ENCODE measurements at regions not wholly inside any gene's neighbourhood (a gene's known extent, or its start where the extent isn't known, plus 50 kb on each side); places are given as distances from the start of the nearest gene placed in this dataset.

- H3K4me1 ChIP-seq (ENCODE audit: control insufficient read depth, insufficient read depth, low read length), result no peaks in the 10 kb centered on the region
- H2AK9ac ChIP-seq (replicated peaks; ENCODE audit: low read depth, low read length, poor library complexity), result no peak overlapping the region
- in situ Hi-C loops (cut with MboI; ENCODE audit: low sequenced_read_pairs) (no loop called here), dilution Hi-C loops (cut with HindIII; ENCODE audit: low sequenced_read_pairs, unreplicated experiment) (no loop called here), intact Hi-C loops (cut with micrococcal nuclease) (no loop called here)
- ChIA-PET CTCF (no interaction called here), POLR2A (ENCODE audit: unreplicated experiment) (no interaction called here)
- no peak overlapping the region for H3K14ac ChIP-seq (replicated peaks; ENCODE audit: low read depth, low read length)
- no peaks in the 10 kb centered on the region for H3K79me1 ChIP-seq (ENCODE audit: low read depth in 1 of 2, low read length in 2 of 2)
- no TSS peak for BruUV-seq (replicated peaks)
- no peak overlapping the region for H3K4ac ChIP-seq (ENCODE audit: low read depth, low read length)
- H3K27me3 ChIP-seq (ENCODE audit: control insufficient read depth, insufficient read depth, low read length), result no peaks in the 10 kb centered on the region
- no peak overlapping the region for H3K23ac ChIP-seq (ENCODE audit: low read depth, low read length)
- H2BK5ac ChIP-seq (ENCODE audit: low read depth, low read length, poor library complexity, severe bottlenecking), result no peak overlapping the region
- no peak overlapping the region for H4K5ac ChIP-seq (ENCODE audit: low read depth, low read length)
- H4K91ac ChIP-seq (ENCODE audit: insufficient read depth, low read depth, low read length), result no peak overlapping the region
- peaks cover 3% of the 10 kb centered on the region; the same call in 1 of the 2 replicates for H3K9me3 ChIP-seq (ENCODE audit: control insufficient read depth, insufficient read depth, low read length)
- no peak overlapping the region for H3K4me2 ChIP-seq (ENCODE audit: low read depth, low read length)
- H4K20me1 ChIP-seq (ENCODE audit: insufficient read depth, low read length), result no peaks in the 10 kb centered on the region
- H3K36me3 ChIP-seq (ENCODE audit: control insufficient read depth, insufficient read depth, low read length), result no peaks in the 10 kb centered on the region
- DNase-seq (no peak), ATAC-seq (ENCODE audit: low read depth) (no peak)
- TF ChIP-seq NFE2L2 (IDR thresholded peaks at IDR 0.05; ENCODE audit: low read depth, low read length) (no peak), RCOR1 (IDR thresholded peaks at IDR 0.05; ENCODE audit: insufficient replicate concordance, low read length) (no peak), MXI1 (IDR thresholded peaks at IDR 0.05; ENCODE audit: borderline replicate concordance, low read depth, low read length) (no peak), USF2 (IDR thresholded peaks at IDR 0.05; ENCODE audit: low read depth, low read length) (no peak), MAFK (IDR thresholded peaks at IDR 0.05; ENCODE audit: low read depth, low read length) (no peak), BHLHE40 (IDR thresholded peaks at IDR 0.05; ENCODE audit: low read depth, low read length) (no peak), POLR2A (IDR thresholded peaks at IDR 0.05; ENCODE audit: low read depth, low read length) (no peak), CHD1 (IDR thresholded peaks at IDR 0.05; ENCODE audit: low read depth, low read length) (no peak), RAD21 (IDR thresholded peaks at IDR 0.05; ENCODE audit: low read length) (no peak), ELK1 (IDR thresholded peaks at IDR 0.05; ENCODE audit: borderline replicate concordance, low read depth, low read length) (no peak), CEBPB (IDR thresholded peaks at IDR 0.05; ENCODE audit: low read depth, low read length) (no peak), CTCF (conservative IDR thresholded peaks at IDR 0.05; ENCODE audit: low read depth, low read length) (no peak), RFX5 (IDR thresholded peaks at IDR 0.05; ENCODE audit: low read depth, low read length) (no peak), SMC3 (IDR thresholded peaks at IDR 0.05; ENCODE audit: low read depth, low read length) (no peak), FOS (IDR thresholded peaks at IDR 0.05; ENCODE audit: low read depth, low read length) (no peak)
- no peak overlapping the region for H2BK15ac ChIP-seq (ENCODE audit: low read depth, low read length)
- H2AK5ac ChIP-seq (ENCODE audit: low read depth, low read length), result no peak overlapping the region
- no peak overlapping the region for H2BK20ac ChIP-seq (ENCODE audit: low read depth, low read length)
- H2BK120ac ChIP-seq (ENCODE audit: low read depth, low read length), result no peak overlapping the region
- H3K27ac ChIP-seq (ENCODE audit: insufficient read depth, low read length), result no peak overlapping the region
- no peak overlapping the region for H3K4me3 ChIP-seq (ENCODE audit: insufficient read depth, low read depth, low read length)
- H3K9me1 ChIP-seq (ENCODE audit: insufficient read depth, low read length), result no peaks in the 10 kb centered on the region
- H4K8ac ChIP-seq (ENCODE audit: low read depth in 2 of 2, low read length in 2 of 2), result no peak overlapping the region
- H2AFZ ChIP-seq (replicated peaks; ENCODE audit: low read length, poor library complexity), result no peak overlapping the region
- H3K18ac ChIP-seq (ENCODE audit: low read depth, low read length), result no peak overlapping the region
- H3K56ac ChIP-seq (ENCODE audit: extremely low read depth, insufficient read depth, low read length), result no peak overlapping the region
- no CpG with 5 or more reads among the region's 3 CpGs for WGBS, 2 experiments (ENCODE audit: extremely low coverage in 2 of 2, insufficient read length in 1 of 2)
- no peak overlapping the region for H3K9ac ChIP-seq (ENCODE audit: low read depth, low read length)
Measured at GRCh38 chr14:43116341-43116740, 1390.7 kb downstream of the FSCB start.
